Kidney epithelial cell (primary cell): ENCODE measurements at regions not wholly inside any gene's neighbourhood (a gene's known extent, or its start where the extent isn't known, plus 50 kb on each side); places are given as distances from the start of the nearest gene placed in this dataset.

Experiments
- DNase-seq: peaks from one replicate; pipeline ENCODE4 v3.0.0-alpha.2; 2010; ENCODE audit warnings: low read depth
- H3K27me3 ChIP-seq: 2 replicates; pipeline ENCODE4 v1.6.0; 2011; ENCODE audit warnings: low read length; ENCODE audit not compliant: control insufficient read depth, insufficient read depth
- H3K36me3 ChIP-seq: 2 replicates; pipeline ENCODE4 v1.5.1; 2011; ENCODE audit warnings: low read length; ENCODE audit not compliant: control insufficient read depth, insufficient read depth
- H3K4me3 ChIP-seq: 2 replicates; pipeline ENCODE4 v1.5.1; 2011; ENCODE audit warnings: low read depth, mild to moderate bottlenecking, control low read depth, low read length
- CTCF ChIP-seq: IDR thresholded peaks from 2 replicates; pipeline ENCODE4 v1.5.1; 2011; ENCODE audit warnings: mild to moderate bottlenecking, moderate library complexity, low read length, control low read depth, inconsistent platforms; ENCODE audit not compliant: insufficient read depth, poor library complexity, severe bottlenecking

- no peak for TF ChIP-seq CTCF
- H3K4me3 ChIP-seq, result no peak overlapping the region
- H3K36me3 ChIP-seq, result no peaks in the 10 kb centered on the region
- no peak for DNase-seq
- no peaks in the 10 kb centered on the region for H3K27me3 ChIP-seq
Measured at GRCh38 chr16:59773330-59773729, 1039.2 kb upstream of the GOT2 start.

- Histone ChIP-seq H3K27me3 (no peaks in the 10 kb centered on the region), H3K4me3 (no peak overlapping the region), H3K36me3 (no peaks in the 10 kb centered on the region)
- no peak for DNase-seq
- TF ChIP-seq CTCF, result no peak
Measured at GRCh38 chr16:59759296-59759695, 1025.2 kb upstream of the GOT2 start.

GRCh38 chr16:59758848-59759247 is 1024.7 kb upstream of the GOT2 start:
- no peak for DNase-seq
- no peak for TF ChIP-seq CTCF
- no peak overlapping the region for H3K4me3 ChIP-seq
- no peaks in the 10 kb centered on the region for H3K36me3 ChIP-seq
- no peaks in the 10 kb centered on the region for H3K27me3 ChIP-seq

GRCh38 chr16:59754854-59755253 is 1020.7 kb upstream of the GOT2 start:
- Histone ChIP-seq H3K27me3 (no peaks in the 10 kb centered on the region), H3K4me3 (no peak overlapping the region), H3K36me3 (no peaks in the 10 kb centered on the region)
- no peak for TF ChIP-seq CTCF
- no peak for DNase-seq

GRCh38 chr16:59749662-59750336 is 1015.7 kb upstream of the GOT2 start:
- Histone ChIP-seq H3K36me3 (no peaks in the 10 kb centered on the region), H3K4me3 (no peak overlapping the region), H3K27me3 (no peaks in the 10 kb centered on the region)
- DNase-seq, result no peak
- no peak for TF ChIP-seq CTCF

- no peak for DNase-seq
- TF ChIP-seq CTCF, result no peak
- H3K27me3 ChIP-seq, result no peaks in the 10 kb centered on the region
- H3K4me3 ChIP-seq, result no peak overlapping the region
- H3K36me3 ChIP-seq, result no peaks in the 10 kb centered on the region
Measured at GRCh38 chr16:59748531-59748930, 1014.4 kb upstream of the GOT2 start.
